IPS-18c (cell line): ENCODE measurements at regions not wholly inside any gene's neighbourhood (a gene's known extent, or its start where the extent isn't known, plus 50 kb on each side); places are given as distances from the start of the nearest gene placed in this dataset.
A peak's percentile ranks its signal among the peaks of the same experiment; 100 is the strongest.

ENCODE experiments used
- H3K4me3 ChIP-seq: 2 replicates; pipeline ENCODE4 v1.7.0; 2013; ENCODE audit warnings: low read depth, mild to moderate bottlenecking, low read length, moderate library complexity; ENCODE audit not compliant: insufficient read depth
- H3K9me3 ChIP-seq: one replicate; pipeline ENCODE4 v1.6.1; 2013; ENCODE audit warnings: mild to moderate bottlenecking, low read length, moderate library complexity; ENCODE audit not compliant: control insufficient read depth, insufficient read depth

- no peaks in the 10 kb centered on the region for H3K9me3 ChIP-seq
Measured at GRCh38 chr5:167533814-167534795, 757.3 kb upstream of the WWC1 start.

GRCh38 chr5:167539747-167540146 lies 751.7 kb upstream of the WWC1 start:
- Histone ChIP-seq H3K9me3 (no peaks in the 10 kb centered on the region), H3K4me3 (no peak overlapping the region)

More at GRCh38 chr5:167533814-167534795, 757.3 kb upstream of the WWC1 start:
- no peak overlapping the region for H3K4me3 ChIP-seq

- Histone ChIP-seq H3K4me3 (no peak overlapping the region), H3K9me3 (no peaks in the 10 kb centered on the region)
Measured at GRCh38 chr5:167546270-167546669, 745.2 kb upstream of the WWC1 start.

DNA sequence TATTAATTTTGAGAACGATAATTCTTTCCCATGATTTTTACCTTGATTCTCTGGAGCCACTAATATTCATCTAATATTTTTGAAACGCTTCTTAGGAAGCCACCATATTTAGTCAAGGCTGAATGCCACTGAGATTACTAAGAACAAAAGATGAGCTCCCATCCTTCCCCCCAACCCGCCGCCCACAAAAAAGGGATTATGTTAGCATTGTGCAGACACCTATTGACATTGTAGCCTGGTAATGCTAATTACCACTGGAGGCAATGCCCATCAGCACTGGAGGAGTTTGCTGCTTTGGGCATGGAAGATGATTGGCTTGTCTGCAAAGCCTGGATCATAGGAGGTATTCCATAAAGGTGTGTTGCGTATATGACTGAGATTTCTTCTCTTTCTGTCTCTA lies 739.1 kb upstream of the WWC1 start:
- H3K9me3 ChIP-seq, result no peaks in the 10 kb centered on the region

GRCh38 chr5:167553511-167553910 lies 737.9 kb upstream of the WWC1 start:
- H3K4me3 ChIP-seq, result no peak overlapping the region
- no peaks in the 10 kb centered on the region for H3K9me3 ChIP-seq

More for the DNA sequence above, 739.1 kb upstream of the WWC1 start:
- no peak overlapping the region for H3K4me3 ChIP-seq

- H3K9me3 ChIP-seq, result no peaks in the 10 kb centered on the region
- no peak overlapping the region for H3K4me3 ChIP-seq
Measured at GRCh38 chr5:167554564-167555290, 736.7 kb upstream of the WWC1 start.

DNA sequence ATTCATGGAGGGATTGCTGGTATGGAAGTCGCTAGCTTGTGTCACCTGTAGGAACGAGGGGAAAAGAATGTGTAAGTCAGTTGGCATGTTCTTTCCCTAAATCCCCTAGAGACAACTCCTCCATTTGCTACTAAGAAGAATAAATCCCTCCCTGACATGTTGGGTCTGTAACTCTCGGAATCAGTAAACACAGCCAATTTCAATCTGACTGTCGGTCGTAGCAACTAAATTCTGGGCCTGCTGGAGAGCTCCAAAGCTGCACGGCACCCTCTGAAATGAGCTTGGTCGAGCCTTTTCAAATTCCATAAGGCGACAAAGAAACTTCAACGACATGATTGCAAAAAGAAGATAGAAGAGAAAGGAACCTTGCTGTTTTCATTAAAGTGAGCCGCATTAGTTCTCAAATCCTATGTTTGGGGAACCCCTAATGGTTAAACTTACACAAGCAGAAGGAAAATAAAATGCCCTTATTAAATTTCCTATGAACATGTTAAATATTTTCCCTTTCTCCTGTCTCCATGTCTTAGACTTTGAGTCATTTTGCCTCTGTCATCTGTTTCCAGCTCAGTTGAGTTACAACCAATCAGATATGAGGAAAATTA lies 735.8 kb upstream of the WWC1 start:
- no peaks in the 10 kb centered on the region for H3K9me3 ChIP-seq
- H3K4me3 ChIP-seq, result no peak overlapping the region

- Histone ChIP-seq H3K9me3 (no peaks in the 10 kb centered on the region), H3K4me3 (no peak overlapping the region)
Measured at GRCh38 chr5:167557359-167557758, 734.1 kb upstream of the WWC1 start.

DNA sequence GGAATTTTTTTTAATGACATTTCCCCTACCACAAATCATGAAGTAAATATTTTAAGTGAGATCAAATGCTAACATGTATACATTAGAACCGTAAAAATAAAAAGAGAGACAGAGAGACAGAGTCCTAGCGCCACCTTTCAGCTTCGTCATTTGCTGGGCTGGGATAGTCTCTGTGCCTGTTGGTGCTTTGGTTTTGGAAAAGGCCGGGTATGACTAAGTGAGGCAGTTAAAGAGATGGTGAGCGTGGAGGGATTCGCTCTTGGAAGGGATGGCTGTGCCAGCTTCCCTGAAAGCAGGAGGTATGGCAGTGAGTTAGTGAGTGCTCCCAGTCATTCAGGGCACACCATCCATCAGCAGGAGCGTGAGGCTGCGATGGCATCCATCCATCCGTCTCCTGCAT lies 729.6 kb upstream of the WWC1 start:
- Histone ChIP-seq H3K4me3 (no peak overlapping the region), H3K9me3 (no peaks in the 10 kb centered on the region)

GRCh38 chr5:167564275-167564674 lies 727.2 kb upstream of the WWC1 start:
- Histone ChIP-seq H3K4me3 (no peak overlapping the region), H3K9me3 (no peaks in the 10 kb centered on the region)

DNA sequence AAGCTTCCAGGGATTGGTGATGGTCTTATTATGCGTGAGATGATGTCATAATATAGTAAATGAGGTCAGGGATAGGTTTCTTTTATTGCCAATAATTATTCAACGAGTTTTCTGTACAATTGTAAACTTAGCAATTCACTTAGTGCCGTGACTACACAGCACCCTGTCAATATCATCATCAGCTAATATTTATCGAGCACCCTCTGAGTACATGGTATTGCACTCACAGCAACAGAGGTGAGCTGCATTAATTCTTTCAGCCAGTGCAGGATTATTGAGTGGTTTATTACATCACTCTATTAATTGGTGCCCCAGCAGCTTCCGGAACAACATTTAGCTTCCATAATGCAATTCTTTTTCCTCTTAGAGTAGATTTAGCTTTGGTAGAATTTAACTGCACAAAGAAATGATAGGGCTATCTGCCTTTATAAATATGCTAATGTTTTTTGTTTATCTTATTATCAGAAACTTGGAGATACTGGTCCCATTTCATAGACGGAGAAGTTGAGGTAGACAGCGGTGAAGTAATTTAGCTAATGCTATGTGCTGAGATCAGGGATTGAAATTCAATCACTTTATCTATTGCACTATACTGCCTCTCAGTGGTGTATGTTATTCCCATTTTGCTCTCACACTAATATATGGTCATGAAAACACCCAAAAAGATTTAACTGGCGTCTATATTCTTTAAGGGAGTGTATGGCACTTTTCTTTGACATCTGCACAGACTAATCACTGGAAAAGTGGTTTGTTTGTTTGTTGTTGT lies 726.1 kb upstream of the WWC1 start:
- Histone ChIP-seq H3K4me3 (no peak overlapping the region), H3K9me3 (no peaks in the 10 kb centered on the region)

DNA sequence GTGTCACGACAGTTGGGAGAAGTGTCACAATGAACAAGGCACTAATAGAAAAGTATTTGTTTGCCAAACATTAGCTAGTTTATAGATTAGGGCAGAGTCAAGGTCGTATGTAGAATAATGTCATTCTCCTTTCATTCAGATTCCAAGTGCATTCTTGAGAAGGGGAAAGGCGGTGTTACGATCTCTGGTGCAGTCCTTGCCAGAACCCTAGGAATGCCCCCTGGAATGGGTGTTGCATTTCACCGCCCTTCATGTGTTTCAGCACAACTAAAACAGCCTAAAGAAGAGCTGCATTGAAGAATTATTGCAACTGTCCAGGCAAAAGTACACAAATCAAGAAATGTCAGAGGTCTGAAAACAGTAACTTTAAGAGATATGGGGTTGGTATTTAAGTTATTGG lies 721.0 kb upstream of the WWC1 start:
- H3K9me3 ChIP-seq, result no peaks in the 10 kb centered on the region
- no peak overlapping the region for H3K4me3 ChIP-seq

DNA sequence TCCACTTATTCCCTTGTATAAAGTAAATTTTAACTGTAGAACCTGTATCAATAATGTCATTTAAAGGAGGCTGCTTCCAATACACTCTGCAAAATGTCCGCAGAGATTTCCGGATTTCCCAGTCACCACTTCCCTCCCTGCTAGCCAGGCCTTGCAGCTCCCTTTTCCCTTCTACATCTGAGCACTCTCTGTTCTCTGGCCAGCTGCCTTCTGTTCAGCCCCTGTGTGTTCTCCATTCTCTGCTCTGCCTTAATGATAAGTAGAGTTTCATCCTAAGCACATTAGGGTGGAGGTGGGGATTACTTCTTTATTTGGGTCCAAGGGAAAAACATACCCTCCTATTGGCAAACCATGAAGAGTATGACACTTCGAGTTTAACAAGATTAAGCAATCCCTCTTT lies 719.6 kb upstream of the WWC1 start:
- no peak overlapping the region for H3K4me3 ChIP-seq
- H3K9me3 ChIP-seq, result no peaks in the 10 kb centered on the region

DNA sequence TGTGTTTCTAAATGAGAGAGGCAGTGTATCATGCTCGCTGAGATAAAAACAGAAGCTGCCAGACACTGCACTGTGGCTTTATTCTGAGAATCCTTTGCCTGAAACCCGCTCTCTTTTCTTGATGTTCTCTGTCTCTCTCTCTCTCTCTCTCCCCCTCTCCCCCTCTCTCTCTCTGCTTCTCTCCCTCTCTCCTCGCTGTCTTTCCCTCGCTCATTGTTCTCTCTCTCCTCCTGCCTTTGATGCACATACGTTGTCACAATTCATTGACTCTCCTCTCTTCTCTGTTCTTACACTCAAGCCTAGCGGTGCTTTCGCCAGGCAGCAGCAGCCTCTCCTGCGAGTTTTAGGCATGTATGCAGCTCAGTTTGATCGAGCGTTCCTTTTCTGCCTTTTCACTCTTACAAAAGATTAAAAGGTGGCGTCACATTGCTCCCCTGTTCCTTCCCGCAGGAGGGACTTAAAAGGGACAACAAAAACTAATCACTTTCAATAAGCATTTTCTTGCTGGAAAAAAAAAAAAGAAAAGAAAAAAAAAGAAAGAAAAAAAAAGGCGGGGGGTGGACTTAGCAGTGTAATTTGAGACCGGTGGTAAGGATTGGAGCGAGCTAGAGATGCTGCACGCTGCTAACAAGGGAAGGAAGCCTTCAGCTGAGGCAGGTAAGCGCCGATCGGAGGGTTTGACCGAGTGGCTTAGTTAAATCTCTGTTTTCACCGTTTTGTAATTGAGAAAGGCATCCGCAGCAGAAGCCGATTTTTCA lies 717.9 kb upstream of the WWC1 start:
- H3K4me3 ChIP-seq, result peak overlapping the region; percentile 47
- no peaks in the 10 kb centered on the region for H3K9me3 ChIP-seq

- Histone ChIP-seq H3K4me3 (peak overlapping the region; percentile 47), H3K9me3 (no peaks in the 10 kb centered on the region)
Measured at GRCh38 chr5:167574464-167574863, 717.0 kb upstream of the WWC1 start.

GRCh38 chr5:167575330-167575729 lies 716.1 kb upstream of the WWC1 start:
- H3K4me3 ChIP-seq, result no peak overlapping the region
- no peaks in the 10 kb centered on the region for H3K9me3 ChIP-seq
